ENCODE measurements at regions not wholly inside any gene's neighbourhood (a gene's known extent, or its start where the extent isn't known, plus 50 kb on each side); places are given as distances from the start of the nearest gene placed in this dataset.

GRCh38 chr12:103250487-103250886 lies 245.3 kb downstream of the C12orf42 start:
- H3K4me1 ChIP-seq, result no peaks in the 10 kb centered on the region
- DNase-seq (no peak), ATAC-seq (no peak)
- peaks cover 0 to 15% (median 0%) of the 10 kb centered on the region in 11 donors for H3K9me3 ChIP-seq
- H3K27me3 ChIP-seq, result no peaks in the 10 kb centered on the region
- H3K4me3 ChIP-seq, result no peak overlapping the region
- 88 to 91% methylated on average over 1 of the region's 1 CpG for WGBS, 2 donors
- TF ChIP-seq CTCF (IDR thresholded peaks at IDR 0.05), result no peak
- H3K27ac ChIP-seq, result no peak overlapping the region
- no peaks in the 10 kb centered on the region for H3K36me3 ChIP-seq
- intact Hi-C loops (cut with DNase I), result no loop called here
